ENCODE measurements at regions not wholly inside any gene's neighbourhood (a gene's known extent, or its start where the extent isn't known, plus 50 kb on each side); places are given as distances from the start of the nearest gene placed in this dataset.

GRCh38 chr7:67621704-67622103 lies 625.1 kb downstream of the TYW1 start:
- Histone ChIP-seq H3K9ac (ENCODE audit: low read length) (no peak overlapping the region), H3K9me3 (ENCODE audit: insufficient read depth, low read length) (no peaks in the 10 kb centered on the region), H4K20me1 (ENCODE audit: insufficient read depth, low read length) (no peaks in the 10 kb centered on the region), H3K27me3 (ENCODE audit: low read depth, low read length) (no peaks in the 10 kb centered on the region), H3K4me1 (ENCODE audit: low read length) (no peaks in the 10 kb centered on the region), H3K79me2 (ENCODE audit: low read length) (no peaks in the 10 kb centered on the region), H3K4me3 (ENCODE audit: low read length) (no peak overlapping the region), H3K27ac (ENCODE audit: low read length) (no peak overlapping the region), H3K36me3 (replicated peaks; ENCODE audit: low read depth, low read length) (no peaks in the 10 kb centered on the region), H2AFZ (ENCODE audit: low read depth, low read length) (no peak overlapping the region), H3K4me2 (ENCODE audit: low read length) (no peak overlapping the region)
- TF ChIP-seq CTCF (IDR thresholded peaks at IDR 0.05; ENCODE audit: low read depth, low read length), result no peak
- no peak for TF ChIP-seq EZH2phosphoT487 (IDR thresholded peaks at IDR 0.05; ENCODE audit: low read depth)

DNA sequence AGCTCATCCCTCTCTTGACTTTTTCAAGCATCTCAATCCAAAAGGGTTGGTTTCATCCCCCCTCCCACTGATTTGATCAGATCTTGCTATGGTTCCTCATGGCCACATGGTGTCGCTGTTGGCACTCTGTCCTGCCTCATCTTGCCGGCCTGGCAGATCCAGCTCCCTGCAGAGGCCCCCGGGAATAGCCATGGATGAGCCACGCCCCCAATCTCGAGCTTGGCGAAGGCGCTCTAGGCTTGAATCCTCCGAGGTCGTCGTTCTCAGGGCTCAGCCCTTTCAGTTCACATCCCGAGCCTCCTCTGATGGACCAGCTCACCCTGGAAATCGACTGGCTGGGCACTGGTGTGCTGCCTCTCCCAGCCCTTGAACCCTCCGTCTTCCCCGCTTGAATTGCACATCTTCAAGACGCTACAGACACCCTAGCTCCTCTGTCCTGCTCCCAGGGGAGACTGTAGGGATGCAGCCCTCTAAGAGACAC lies 628.7 kb downstream of the TYW1 start:
- Histone ChIP-seq H3K79me2 (ENCODE audit: low read length) (no peaks in the 10 kb centered on the region), H3K27ac (ENCODE audit: low read length) (no peak overlapping the region), H3K4me3 (ENCODE audit: low read length) (no peak overlapping the region)

DNA sequence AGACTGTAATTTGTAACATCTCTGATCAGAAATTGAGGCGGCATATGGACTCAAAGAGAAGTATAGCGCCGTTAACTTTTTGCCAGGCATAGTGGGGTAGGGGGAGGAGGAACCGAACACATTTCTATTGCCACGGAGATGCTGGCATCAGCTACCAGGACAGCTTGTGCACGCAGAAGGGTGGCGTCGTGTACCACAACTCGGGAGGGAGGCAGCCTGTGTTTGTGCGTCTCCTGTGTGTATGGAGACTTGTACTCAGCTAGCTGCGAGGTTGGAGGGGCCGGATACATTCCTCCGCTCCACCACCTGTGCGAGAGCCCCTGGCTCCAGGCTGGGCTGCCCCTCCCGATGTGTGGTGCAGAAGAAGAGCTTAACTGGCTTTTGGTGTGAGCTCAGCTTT lies 634.8 kb downstream of the TYW1 start:
- TF ChIP-seq CTCF (IDR thresholded peaks at IDR 0.05; ENCODE audit: low read depth, low read length) (no peak), EZH2phosphoT487 (IDR thresholded peaks at IDR 0.05; ENCODE audit: low read depth) (no peak)
- Histone ChIP-seq H3K4me1 (ENCODE audit: low read length) (no peaks in the 10 kb centered on the region), H3K9ac (ENCODE audit: low read length) (no peak overlapping the region), H3K4me3 (ENCODE audit: low read length) (no peak overlapping the region), H3K36me3 (replicated peaks; ENCODE audit: low read depth, low read length) (no peaks in the 10 kb centered on the region), H3K4me2 (ENCODE audit: low read length) (no peak overlapping the region), H3K27me3 (ENCODE audit: low read depth, low read length) (no peaks in the 10 kb centered on the region), H4K20me1 (ENCODE audit: insufficient read depth, low read length) (no peaks in the 10 kb centered on the region), H3K79me2 (ENCODE audit: low read length) (no peaks in the 10 kb centered on the region), H3K27ac (ENCODE audit: low read length) (no peak overlapping the region), H3K9me3 (ENCODE audit: insufficient read depth, low read length) (no peaks in the 10 kb centered on the region), H2AFZ (ENCODE audit: low read depth, low read length) (no peak overlapping the region)

More for the DNA sequence above, 628.7 kb downstream of the TYW1 start:
- H3K4me2 ChIP-seq (ENCODE audit: low read length), result no peak overlapping the region
- H3K27me3 ChIP-seq (ENCODE audit: low read depth, low read length), result no peaks in the 10 kb centered on the region
- no peaks in the 10 kb centered on the region for H4K20me1 ChIP-seq (ENCODE audit: insufficient read depth, low read length)
- TF ChIP-seq CTCF (IDR thresholded peaks at IDR 0.05; ENCODE audit: low read depth, low read length) (peak; percentile 85), EZH2phosphoT487 (IDR thresholded peaks at IDR 0.05; ENCODE audit: low read depth) (no peak)
- no peaks in the 10 kb centered on the region for H3K4me1 ChIP-seq (ENCODE audit: low read length)
- no peaks in the 10 kb centered on the region for H3K36me3 ChIP-seq (replicated peaks; ENCODE audit: low read depth, low read length)
- no peaks in the 10 kb centered on the region for H3K9me3 ChIP-seq (ENCODE audit: insufficient read depth, low read length)
- no peak overlapping the region for H3K9ac ChIP-seq (ENCODE audit: low read length)
- no peak overlapping the region for H2AFZ ChIP-seq (ENCODE audit: low read depth, low read length)

- TF ChIP-seq EZH2phosphoT487 (IDR thresholded peaks at IDR 0.05; ENCODE audit: low read depth), result no peak
- TF ChIP-seq CTCF (IDR thresholded peaks at IDR 0.05; ENCODE audit: low read depth, low read length), result no peak
- Histone ChIP-seq H3K4me3 (ENCODE audit: low read length) (no peak overlapping the region), H3K4me2 (ENCODE audit: low read length) (no peak overlapping the region), H3K36me3 (replicated peaks; ENCODE audit: low read depth, low read length) (no peaks in the 10 kb centered on the region), H3K4me1 (ENCODE audit: low read length) (no peaks in the 10 kb centered on the region), H4K20me1 (ENCODE audit: insufficient read depth, low read length) (no peaks in the 10 kb centered on the region), H3K9ac (ENCODE audit: low read length) (no peak overlapping the region), H2AFZ (ENCODE audit: low read depth, low read length) (no peak overlapping the region), H3K79me2 (ENCODE audit: low read length) (no peaks in the 10 kb centered on the region), H3K9me3 (ENCODE audit: insufficient read depth, low read length) (no peaks in the 10 kb centered on the region), H3K27ac (ENCODE audit: low read length) (no peak overlapping the region), H3K27me3 (ENCODE audit: low read depth, low read length) (no peaks in the 10 kb centered on the region)
These were observed 638.6 kb downstream of the TYW1 start for GRCh38 chr7:67635271-67635670.

Data from OCI-LY3 (cell line).